ENCODE measurements at regions not wholly inside any gene's neighbourhood (a gene's known extent, or its start where the extent isn't known, plus 50 kb on each side); places are given as distances from the start of the nearest gene placed in this dataset.
"Not testable (repeated sequence)": the region's sequence is repeated elsewhere in the genome, so short reads cannot be mapped to it uniquely, and the experiment has no call there.

- Mint-ChIP-seq H3K27me3 (ENCODE audit: low read depth) (peaks cover 2% of the 10 kb centered on the region), H3K4me1 (ENCODE audit: low read depth) (peaks cover 1% of the 10 kb centered on the region), H3K27ac (no peak overlapping the region), H3K9me3 (no peaks in the 10 kb centered on the region), H3K4me3 (no peak overlapping the region), H3K36me3 (ENCODE audit: low read depth) (no peaks in the 10 kb centered on the region)
Observed at GRCh38 chr20:47971058-47971791, 185.9 kb upstream of the SULF2 start.

- peaks cover 1% of the 10 kb centered on the region for H3K4me1 Mint-ChIP-seq (ENCODE audit: low read depth)
- H3K36me3 Mint-ChIP-seq (ENCODE audit: low read depth) = no peaks in the 10 kb centered on the region
- H3K27me3 Mint-ChIP-seq (ENCODE audit: low read depth) = no peaks in the 10 kb centered on the region
- no peaks in the 10 kb centered on the region for H3K9me3 Mint-ChIP-seq
- H3K27ac Mint-ChIP-seq = no peak overlapping the region
- H3K4me3 Mint-ChIP-seq = no peak overlapping the region
Observed at GRCh38 chr20:47970282-47970903, 185.1 kb upstream of the SULF2 start.

DNA sequence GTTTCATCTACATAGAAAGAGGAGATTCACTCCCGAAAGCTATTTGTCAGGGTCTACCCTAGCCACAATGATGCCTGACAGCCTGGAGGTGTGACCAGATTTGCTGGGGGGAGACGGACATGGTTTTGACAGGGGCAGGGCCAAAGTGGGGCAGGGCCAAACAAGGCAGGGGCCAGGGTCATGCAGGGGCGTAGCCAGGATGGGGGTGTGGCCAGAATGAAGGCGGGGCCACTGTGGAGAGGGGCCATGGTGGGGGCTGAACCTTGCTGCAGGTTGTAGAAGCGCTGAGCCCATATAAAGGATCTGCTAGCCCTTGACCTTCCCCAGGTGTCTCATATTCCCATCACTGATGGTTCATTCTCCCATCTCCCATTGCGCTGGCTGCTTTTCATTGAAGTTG lies 184.1 kb upstream of the SULF2 start:
- Mint-ChIP-seq H3K4me1 (ENCODE audit: low read depth) (peaks cover 1% of the 10 kb centered on the region), H3K4me3 (no peak overlapping the region), H3K27ac (no peak overlapping the region), H3K36me3 (ENCODE audit: low read depth) (no peaks in the 10 kb centered on the region), H3K27me3 (ENCODE audit: low read depth) (no peaks in the 10 kb centered on the region), H3K9me3 (no peaks in the 10 kb centered on the region)

GRCh38 chr20:47968541-47969310 lies 183.4 kb upstream of the SULF2 start:
- Mint-ChIP-seq H3K4me3 (no peak overlapping the region), H3K9me3 (no peaks in the 10 kb centered on the region), H3K27me3 (ENCODE audit: low read depth) (no peaks in the 10 kb centered on the region), H3K36me3 (ENCODE audit: low read depth) (no peaks in the 10 kb centered on the region), H3K27ac (no peak overlapping the region), H3K4me1 (ENCODE audit: low read depth) (peaks cover 1% of the 10 kb centered on the region)

DNA sequence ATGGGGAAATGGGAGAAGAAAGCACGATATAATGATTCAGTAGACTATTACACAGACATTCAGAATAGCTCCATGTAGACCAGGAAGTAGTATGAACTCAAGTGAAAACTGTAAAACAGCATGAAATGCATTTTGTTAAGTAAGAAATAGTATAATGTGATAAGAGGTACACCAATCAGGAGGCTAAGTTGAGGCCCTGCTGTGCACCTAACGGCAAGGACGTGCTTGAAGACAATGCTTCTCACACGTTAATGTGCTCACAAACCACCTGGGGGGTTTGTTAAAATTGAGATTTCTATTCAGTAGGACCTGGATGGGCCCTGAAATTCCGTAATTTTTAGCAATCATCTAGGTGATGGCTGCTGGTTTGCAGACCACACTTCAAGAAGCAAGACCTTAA lies 178.9 kb upstream of the SULF2 start:
- Mint-ChIP-seq H3K4me3 (no peak overlapping the region), H3K27me3 (ENCODE audit: low read depth) (no peaks in the 10 kb centered on the region), H3K9me3 (no peaks in the 10 kb centered on the region), H3K27ac (no peak overlapping the region), H3K36me3 (ENCODE audit: low read depth) (no peaks in the 10 kb centered on the region), H3K4me1 (ENCODE audit: low read depth) (no peaks in the 10 kb centered on the region)

DNA sequence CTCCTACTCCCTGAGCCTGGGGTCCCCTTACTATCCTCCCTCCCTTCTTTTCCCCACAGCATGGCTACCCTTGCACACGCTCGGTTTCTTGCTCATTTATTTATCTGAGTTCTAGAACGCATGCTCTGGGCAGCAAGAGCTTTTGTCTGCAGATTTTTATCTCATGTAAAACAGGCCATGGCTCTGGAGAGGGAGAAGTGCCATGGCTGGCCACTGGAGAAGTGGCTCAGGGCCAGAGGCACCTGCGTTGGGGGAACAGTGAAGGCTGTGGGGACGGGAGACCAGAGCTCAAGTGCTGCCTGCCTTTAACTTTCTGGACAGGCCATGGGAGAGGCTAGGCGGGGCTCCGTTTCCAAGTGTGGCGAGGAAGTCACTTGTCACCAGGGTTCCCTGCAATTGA lies 177.7 kb upstream of the SULF2 start:
- no peaks in the 10 kb centered on the region for H3K36me3 Mint-ChIP-seq (ENCODE audit: low read depth)
- H3K27ac Mint-ChIP-seq = no peak overlapping the region
- H3K27me3 Mint-ChIP-seq (ENCODE audit: low read depth) = no peaks in the 10 kb centered on the region
- H3K4me3 Mint-ChIP-seq = no peak overlapping the region
- no peaks in the 10 kb centered on the region for H3K4me1 Mint-ChIP-seq (ENCODE audit: low read depth)
- H3K9me3 Mint-ChIP-seq = no peaks in the 10 kb centered on the region

- no peak overlapping the region for H3K4me3 Mint-ChIP-seq
- no peaks in the 10 kb centered on the region for H3K9me3 Mint-ChIP-seq
- H3K27ac Mint-ChIP-seq = no peak overlapping the region
- no peaks in the 10 kb centered on the region for H3K4me1 Mint-ChIP-seq (ENCODE audit: low read depth)
- no peaks in the 10 kb centered on the region for H3K36me3 Mint-ChIP-seq (ENCODE audit: low read depth)
- H3K27me3 Mint-ChIP-seq (ENCODE audit: low read depth) = no peaks in the 10 kb centered on the region
Observed at GRCh38 chr20:47962286-47962963, 177.1 kb upstream of the SULF2 start.

GRCh38 chr20:47960769-47961541 lies 175.7 kb upstream of the SULF2 start:
- Mint-ChIP-seq H3K36me3 (ENCODE audit: low read depth) (no peaks in the 10 kb centered on the region), H3K4me3 (no peak overlapping the region), H3K27ac (no peak overlapping the region), H3K27me3 (ENCODE audit: low read depth) (no peaks in the 10 kb centered on the region), H3K9me3 (no peaks in the 10 kb centered on the region), H3K4me1 (ENCODE audit: low read depth) (no peaks in the 10 kb centered on the region)

DNA sequence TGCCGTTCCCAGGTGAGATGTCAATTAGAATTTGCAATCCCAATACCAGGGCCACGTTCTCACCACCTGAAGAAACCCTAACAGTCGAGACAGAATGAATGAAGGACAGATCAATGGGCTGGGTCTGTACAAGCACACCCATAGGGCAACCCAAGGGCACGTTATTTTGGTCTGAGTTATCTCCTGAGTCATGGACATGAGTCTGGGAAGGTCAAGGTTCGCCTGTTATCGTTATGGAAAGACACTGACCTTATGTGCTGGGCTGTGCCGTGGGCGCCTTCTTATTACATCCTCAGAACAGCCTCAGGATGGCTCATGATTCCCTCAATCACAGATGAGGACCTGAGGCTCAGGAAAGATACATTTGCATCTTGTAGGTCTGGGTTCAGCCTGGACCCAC lies 175.0 kb upstream of the SULF2 start:
- no peaks in the 10 kb centered on the region for H3K9me3 Mint-ChIP-seq
- no peak overlapping the region for H3K4me3 Mint-ChIP-seq
- H3K36me3 Mint-ChIP-seq (ENCODE audit: low read depth) = no peaks in the 10 kb centered on the region
- H3K27ac Mint-ChIP-seq = no peak overlapping the region
- H3K4me1 Mint-ChIP-seq (ENCODE audit: low read depth) = peaks cover 4% of the 10 kb centered on the region
- no peaks in the 10 kb centered on the region for H3K27me3 Mint-ChIP-seq (ENCODE audit: low read depth)

GRCh38 chr20:47957989-47958801 lies 172.9 kb upstream of the SULF2 start:
- H3K36me3 Mint-ChIP-seq (ENCODE audit: low read depth); H3K4me1 Mint-ChIP-seq (ENCODE audit: low read depth); H3K4me3 Mint-ChIP-seq; H3K27me3 Mint-ChIP-seq (ENCODE audit: low read depth); H3K27ac Mint-ChIP-seq; H3K9me3 Mint-ChIP-seq: not testable (repeated sequence)

- H3K9me3 Mint-ChIP-seq = no peaks in the 10 kb centered on the region
- no peaks in the 10 kb centered on the region for H3K27me3 Mint-ChIP-seq (ENCODE audit: low read depth)
- H3K27ac Mint-ChIP-seq = no peak overlapping the region
- no peak overlapping the region for H3K4me3 Mint-ChIP-seq
- H3K36me3 Mint-ChIP-seq (ENCODE audit: low read depth) = no peaks in the 10 kb centered on the region
- peaks cover 4% of the 10 kb centered on the region for H3K4me1 Mint-ChIP-seq (ENCODE audit: low read depth)
Observed at GRCh38 chr20:47957135-47957534, 171.9 kb upstream of the SULF2 start.

- Mint-ChIP-seq H3K4me1 (ENCODE audit: low read depth) (peaks cover 4% of the 10 kb centered on the region), H3K4me3 (no peak overlapping the region), H3K27me3 (ENCODE audit: low read depth) (no peaks in the 10 kb centered on the region), H3K36me3 (ENCODE audit: low read depth) (no peaks in the 10 kb centered on the region), H3K9me3 (no peaks in the 10 kb centered on the region), H3K27ac (no peak overlapping the region)
Observed at GRCh38 chr20:47956268-47956995, 171.2 kb upstream of the SULF2 start.

GRCh38 chr20:47953471-47953870 lies 168.2 kb upstream of the SULF2 start:
- Mint-ChIP-seq H3K4me1 (ENCODE audit: low read depth) (peaks cover 4% of the 10 kb centered on the region), H3K9me3 (no peaks in the 10 kb centered on the region), H3K36me3 (ENCODE audit: low read depth) (no peaks in the 10 kb centered on the region), H3K27ac (no peak overlapping the region), H3K27me3 (ENCODE audit: low read depth) (no peaks in the 10 kb centered on the region), H3K4me3 (no peak overlapping the region)

Measured in T-helper 1 cell treated with Interleukin-12 subunit alpha and Interleukin-12 subunit beta and Interleukin-4 antibody, amounts not matched to agents 30 μg/mL and 1 μg/mL, for 36 hours (primary cell).